GM18508 (cell line): ENCODE measurements at regions not wholly inside any gene's neighbourhood (a gene's known extent, or its start where the extent isn't known, plus 50 kb on each side); places are given as distances from the start of the nearest gene placed in this dataset.
"Not testable (repeated sequence)": the region's sequence is repeated elsewhere in the genome, so short reads cannot be mapped to it uniquely, and the experiment has no call there.

ENCODE experiments used
- ATAC-seq: cut with Tn5 transposase; IDR thresholded peaks from one replicate; pipeline ENCODE4 v1.9.1; 2021; ENCODE audit warnings: moderate number of reproducible peaks; ENCODE audit not compliant: insufficient read depth, unreplicated experiment

GRCh38 chr11:81377418-81377817 lies 1356.2 kb downstream of the FAM181B start:
- ATAC-seq: no peak

- ATAC-seq: no peak
Observed at GRCh38 chr11:81373986-81374385, 1359.7 kb downstream of the FAM181B start.

- ATAC-seq: no peak
Observed at GRCh38 chr11:81368192-81368591, 1365.5 kb downstream of the FAM181B start.

GRCh38 chr11:81365496-81365895 lies 1368.2 kb downstream of the FAM181B start:
- ATAC-seq: no peak

GRCh38 chr11:81359476-81359875 lies 1374.2 kb downstream of the FAM181B start:
- no peak for ATAC-seq

- no peak for ATAC-seq
Observed at GRCh38 chr11:81345609-81346008, 1388.1 kb downstream of the FAM181B start.

- no peak for ATAC-seq
Observed at GRCh38 chr11:81342966-81343365, 1390.7 kb downstream of the FAM181B start.

- no peak for ATAC-seq
Observed at GRCh38 chr11:81340225-81340624, 1393.4 kb downstream of the FAM181B start.

GRCh38 chr11:81339521-81339920 lies 1394.1 kb downstream of the FAM181B start:
- ATAC-seq: no peak

GRCh38 chr11:81337756-81338155 lies 1395.9 kb downstream of the FAM181B start:
- ATAC-seq: no peak

- no peak for ATAC-seq
Observed at GRCh38 chr11:81332276-81332675, 1401.4 kb downstream of the FAM181B start.

GRCh38 chr11:81331611-81332235 lies 1401.9 kb downstream of the FAM181B start:
- no peak for ATAC-seq

GRCh38 chr11:81331088-81331487 lies 1402.6 kb downstream of the FAM181B start:
- ATAC-seq: no peak

- no peak for ATAC-seq
Observed at GRCh38 chr11:81303038-81303664, 1430.5 kb downstream of the FAM181B start.

GRCh38 chr11:81301166-81301830 lies 1432.4 kb downstream of the FAM181B start:
- ATAC-seq: no peak

GRCh38 chr11:81286959-81287358 lies 1446.7 kb downstream of the FAM181B start:
- no peak for ATAC-seq

- ATAC-seq: no peak
Observed at GRCh38 chr11:81286550-81286949, 1447.1 kb downstream of the FAM181B start.

GRCh38 chr11:81280228-81280627 lies 1453.4 kb downstream of the FAM181B start:
- ATAC-seq: not testable (repeated sequence)

- ATAC-seq: no peak
Observed at GRCh38 chr11:81278991-81279390, 1454.7 kb downstream of the FAM181B start.

GRCh38 chr11:81270686-81271085 lies 1463.0 kb downstream of the FAM181B start:
- no peak for ATAC-seq

GRCh38 chr11:81267246-81267645 lies 1466.4 kb downstream of the FAM181B start:
- no peak for ATAC-seq

GRCh38 chr11:81259471-81259870 lies 1474.2 kb downstream of the FAM181B start:
- no peak for ATAC-seq
